Natural killer cell (primary cell): ENCODE measurements at regions not wholly inside any gene's neighbourhood (a gene's known extent, or its start where the extent isn't known, plus 50 kb on each side); places are given as distances from the start of the nearest gene placed in this dataset.

Source experiments
- ATAC-seq, 3 donors: fragments of 150-1000 bp in 2 of 3; fragments of 200-7000 bp in 1 of 3; cut with Tn5 transposase; 1 replicate in 1 of 3; 2 replicates in 2 of 3; pipeline ENCODE4 v1.10.0; 2021; ENCODE audit warnings: mild to moderate bottlenecking in 2 of 3, moderate library complexity in 2 of 3
- DNase-seq, 2 donors: peaks; one replicate each; pipeline versions ENCODE4 v3.0.0 to v3.0.0-alpha.2; 2013 to 2021; ENCODE audit warnings: mixed read lengths in 1 of 2
- H3K27ac ChIP-seq: one replicate; pipeline ENCODE4 v1.5.1; 2013; ENCODE audit warnings: mild to moderate bottlenecking, low read length
- H3K27me3 ChIP-seq: one replicate; pipeline ENCODE4 v1.6.1; 2013; ENCODE audit warnings: low read length; ENCODE audit not compliant: control insufficient read depth, insufficient read depth
- H3K36me3 ChIP-seq: one replicate; pipeline ENCODE4 v1.6.1; 2013; ENCODE audit warnings: low read length; ENCODE audit not compliant: control insufficient read depth, insufficient read depth
- H3K4me1 ChIP-seq: one replicate; pipeline ENCODE4 v1.6.1; 2013; ENCODE audit warnings: low read length; ENCODE audit not compliant: control insufficient read depth, insufficient read depth
- H3K4me3 ChIP-seq: one replicate; pipeline ENCODE4 v1.5.1; 2013; ENCODE audit warnings: low read length
- H3K9me3 ChIP-seq: one replicate; pipeline ENCODE4 v1.6.1; 2013; ENCODE audit warnings: low read length; ENCODE audit not compliant: control insufficient read depth, insufficient read depth
- H3K27ac Mint-ChIP-seq, 2 donors: one replicate each; pipeline ENCODE4 v1.8.0; 2022; ENCODE audit warnings: mild to moderate bottlenecking in 2 of 2, mixed read lengths in 2 of 2, moderate library complexity in 1 of 2
- H3K27me3 Mint-ChIP-seq, 2 donors: one replicate each; pipeline ENCODE4 v1.8.0; 2022; ENCODE audit warnings: low read depth in 2 of 2, mixed read lengths in 2 of 2
- H3K36me3 Mint-ChIP-seq: one replicate; pipeline ENCODE4 v1.8.0; 2022; ENCODE audit warnings: mixed read lengths
- H3K4me1 Mint-ChIP-seq, 2 donors: one replicate each; pipeline ENCODE4 v1.8.0; 2022; ENCODE audit warnings: mixed read lengths in 2 of 2
- H3K4me3 Mint-ChIP-seq: one replicate; pipeline ENCODE4 v1.8.0; 2022; ENCODE audit warnings: mild to moderate bottlenecking, moderate library complexity, mixed read lengths
- H3K9me3 Mint-ChIP-seq, 2 donors: one replicate each; pipeline ENCODE4 v1.8.0; 2022; ENCODE audit warnings: mixed read lengths in 2 of 2
- CTCF ChIP-seq: fragments of 200-600 bp; IDR thresholded peaks from one replicate; pipeline ENCODE4 v1.8.0; 2022; ENCODE audit warnings: antibody characterized with exemption
- WGBS: methylation state at CpG from one replicate; pipeline ENCODE4 v1.1.7; 2013; ENCODE audit warnings: missing lambda C conversion rate; ENCODE audit not compliant: insufficient coverage; 5-methylcytosine and 5-hydroxymethylcytosine counted together
- intact Hi-C: fragments of 100-400 bp; cut with micrococcal nuclease; formaldehyde crosslinking; loops from one replicate; pipeline ENCODE4 v1.14.2; 2022

- intact Hi-C loops, result no loop called here
- 91% methylated on average over 23 of the region's 23 CpGs for WGBS
- no peaks in the 10 kb centered on the region for H3K27me3 Mint-ChIP-seq
- no peaks in the 10 kb centered on the region for H3K36me3 Mint-ChIP-seq
- no peak for TF ChIP-seq CTCF
- no peak for ATAC-seq
- Histone ChIP-seq H3K27me3 (no peaks in the 10 kb centered on the region), H3K27ac (no peak overlapping the region), H3K4me3 (no peak overlapping the region), H3K9me3 (no peaks in the 10 kb centered on the region), H3K4me1 (no peaks in the 10 kb centered on the region), H3K36me3 (no peaks in the 10 kb centered on the region)
- no peak overlapping the region for H3K27ac Mint-ChIP-seq
- no peaks in the 10 kb centered on the region for H3K4me1 Mint-ChIP-seq
- H3K4me3 Mint-ChIP-seq, result no peak overlapping the region
- DNase-seq, result no peak
- no peaks in the 10 kb centered on the region for H3K9me3 Mint-ChIP-seq
These were observed 213.9 kb upstream of the SALL3 start for GRCh38 chr18:78765637-78766281.

- Histone ChIP-seq H3K4me1 (no peaks in the 10 kb centered on the region), H3K4me3 (no peak overlapping the region), H3K27ac (no peak overlapping the region), H3K36me3 (no peaks in the 10 kb centered on the region), H3K27me3 (no peaks in the 10 kb centered on the region), H3K9me3 (no peaks in the 10 kb centered on the region)
- DNase-seq, result no peak
- Mint-ChIP-seq H3K9me3 (no peaks in the 10 kb centered on the region), H3K36me3 (no peaks in the 10 kb centered on the region), H3K4me3 (no peak overlapping the region), H3K4me1 (no peaks in the 10 kb centered on the region), H3K27ac (no peak overlapping the region), H3K27me3 (no peaks in the 10 kb centered on the region)
- no peak for ATAC-seq
- WGBS, result 85% methylated on average over 31 of the region's 31 CpGs
- intact Hi-C loops, result no loop called here
- TF ChIP-seq CTCF, result no peak
These were observed 212.7 kb upstream of the SALL3 start for GRCh38 chr18:78766651-78767533.

GRCh38 chr18:78767648-78768071 is 212.0 kb upstream of the SALL3 start:
- ATAC-seq (no peak), DNase-seq (no peak)
- Histone ChIP-seq H3K9me3 (no peaks in the 10 kb centered on the region), H3K4me1 (no peaks in the 10 kb centered on the region), H3K4me3 (no peak overlapping the region), H3K36me3 (no peaks in the 10 kb centered on the region), H3K27ac (no peak overlapping the region), H3K27me3 (no peaks in the 10 kb centered on the region)
- H3K36me3 Mint-ChIP-seq, result no peaks in the 10 kb centered on the region
- H3K4me1 Mint-ChIP-seq, result no peaks in the 10 kb centered on the region
- no peak overlapping the region for H3K4me3 Mint-ChIP-seq
- 87% methylated on average over 14 of the region's 14 CpGs for WGBS
- no peaks in the 10 kb centered on the region for H3K9me3 Mint-ChIP-seq
- no peak for TF ChIP-seq CTCF
- H3K27ac Mint-ChIP-seq, result no peak overlapping the region
- no peaks in the 10 kb centered on the region for H3K27me3 Mint-ChIP-seq
- intact Hi-C loops, result no loop called here
